GM12878 (cell line): ENCODE measurements at regions not wholly inside any gene's neighbourhood (a gene's known extent, or its start where the extent isn't known, plus 50 kb on each side); places are given as distances from the start of the nearest gene placed in this dataset.

Experiments
- ATAC-seq: fragments of 200-7000 bp; cut with Tn5 transposase; 3 replicates; pipeline ENCODE4 v1.9.1; 2020; ENCODE audit warnings: mild to moderate bottlenecking, moderate library complexity
- BruUV-seq: library from RNA; stranded (reverse); fragments of 400-500 nt; replicated peaks from 2 replicates; lab custom pipeline; 2021; lab: Mats Ljungman, UMichigan
- CTCF ChIA-PET: fragments of 300-600 bp; sonication (Branson Sonifier 250); formaldehyde crosslinking; extraction: SDS; loops from one replicate; lab custom pipeline; 2021; ENCODE audit warnings: inconsistent platforms; lab: Yijun Ruan, JAX
- POLR2A ChIA-PET: fragments of 350-600 bp; formaldehyde crosslinking; extraction: SDS; loops from one replicate; lab custom pipeline; 2021; ENCODE audit warnings: inconsistent platforms; lab: Charles Lee
- RAD21 ChIA-PET: fragments of 300-600 bp; sonication (Branson Sonifier 250); formaldehyde crosslinking; loops from one replicate; lab custom pipeline; 2023; ENCODE audit warnings: antibody characterized with exemption; ENCODE audit not compliant: unreplicated experiment; lab: Charles Lee
- SMC1A ChIA-PET: fragments of 300-600 bp; sonication (Branson Sonifier 250); formaldehyde crosslinking; loops from one replicate; lab custom pipeline; 2023; ENCODE audit not compliant: unreplicated experiment, uncharacterized antibody; lab: Charles Lee
- DNase-seq: peaks from one replicate; pipeline ENCODE4 v3.0.0-alpha.2; 2011; ENCODE audit warnings: low read depth, low spot score
- FAIRE-seq: peaks from 3 replicates; lab custom pipeline; 2011; peaks lifted over from hg19 to GRCh38; lab: Jason Lieb, UNC
- H2AFZ ChIP-seq: 2 replicates; pipeline ENCODE4 v1.6.0; 2011; ENCODE audit warnings: low read depth, low read length, control low read depth; ENCODE audit not compliant: control insufficient read depth
- H3K27ac ChIP-seq: 2 replicates; pipeline ENCODE4 v1.5.1; 2011; ENCODE audit warnings: control low read depth; ENCODE audit not compliant: control insufficient read depth, insufficient read depth
- H3K27me3 ChIP-seq, 2 experiments: replicated peaks in 1 of 2; 2 replicates each; pipeline versions ENCODE4 v1.6.0 to v1.6.1; 2011; ENCODE audit warnings: low read length in 1 of 2; ENCODE audit not compliant: control insufficient read depth in 2 of 2, insufficient read depth in 2 of 2
- H3K36me3 ChIP-seq, 2 experiments: 2 replicates each; pipeline ENCODE4 v1.5.1; 2011; ENCODE audit warnings: low read length in 1 of 2; ENCODE audit not compliant: control insufficient read depth in 2 of 2, insufficient read depth in 2 of 2
- H3K4me1 ChIP-seq: 2 replicates; pipeline ENCODE4 v1.6.1; 2011; ENCODE audit warnings: mild to moderate bottlenecking, low read length, moderate library complexity, mixed read lengths; ENCODE audit not compliant: control insufficient read depth, insufficient read depth
- H3K4me2 ChIP-seq: 2 replicates; pipeline ENCODE4 v1.6.0; 2011; ENCODE audit warnings: control low read depth; ENCODE audit not compliant: control insufficient read depth, insufficient read depth
- H3K4me3 ChIP-seq: fragments of 200-600 bp; sonication (generic); 2 replicates; pipeline ENCODE4 v1.5.1; 2016
- H3K79me2 ChIP-seq: 2 replicates; pipeline ENCODE4 v1.6.0; 2011; ENCODE audit warnings: low read length; ENCODE audit not compliant: control insufficient read depth, insufficient read depth
- H3K9ac ChIP-seq: 2 replicates; pipeline ENCODE4 v1.8.0; 2011; ENCODE audit warnings: low read length, control low read depth, mixed read lengths; ENCODE audit not compliant: control insufficient read depth, insufficient read depth
- H3K9me3 ChIP-seq: replicated peaks from 3 replicates; pipeline ENCODE4 v1.5.1; 2011; ENCODE audit warnings: mild to moderate bottlenecking, low read length; ENCODE audit not compliant: control insufficient read depth, insufficient read depth
- H4K20me1 ChIP-seq: 2 replicates; pipeline ENCODE4 v1.6.0; 2011; ENCODE audit not compliant: control insufficient read depth, insufficient read depth
- BCL11A ChIP-seq: IDR thresholded peaks from 2 replicates; pipeline ENCODE4 v1.6.1; 2011; ENCODE audit warnings: low read depth, low read length
- CEBPB ChIP-seq, 2 experiments: fragments of 150-350 bp in 1 of 2; IDR thresholded peaks; 2 replicates each; pipeline ENCODE4 v1.6.1; 2012 to 2014; ENCODE audit warnings: low read depth in 2 of 2, low read length in 2 of 2, borderline replicate concordance in 1 of 2, inconsistent platforms in 1 of 2
- CREM ChIP-seq: IDR thresholded peaks from 2 replicates; pipeline ENCODE4 v1.6.1; 2014; ENCODE audit warnings: antibody characterized with exemption, low read depth
- FOXM1 ChIP-seq: IDR thresholded peaks from 2 replicates; pipeline ENCODE4 v1.6.1; 2012; ENCODE audit warnings: low read depth, mild to moderate bottlenecking, inconsistent platforms, low read length, moderate library complexity
- HDAC6 ChIP-seq: fragments of 200-600 bp; sonication (generic); IDR thresholded peaks from one replicate; pipeline ENCODE4 v1.8.0; 2017; ENCODE audit warnings: antibody characterized with exemption; ENCODE audit not compliant: unreplicated experiment
- HDGF ChIP-seq: fragments of 450-650 bp; IDR thresholded peaks from 2 replicates; pipeline ENCODE4 v1.6.1; 2016; ENCODE audit warnings: antibody characterized with exemption
- JUNB ChIP-seq: IDR thresholded peaks from 2 replicates; pipeline ENCODE4 v1.6.1; 2016; ENCODE audit warnings: antibody characterized with exemption, mild to moderate bottlenecking
- NBN ChIP-seq: fragments of 450-650 bp; IDR thresholded peaks from 2 replicates; pipeline ENCODE4 v1.6.1; 2016
- NFIC ChIP-seq: IDR thresholded peaks from 2 replicates; pipeline ENCODE4 v1.6.1; 2012; ENCODE audit warnings: low read depth, mild to moderate bottlenecking, inconsistent platforms, low read length, moderate library complexity
- NFXL1 ChIP-seq: fragments of 450-650 bp; IDR thresholded peaks from 2 replicates; pipeline ENCODE4 v1.6.1; 2017; ENCODE audit warnings: antibody characterized with exemption, mild to moderate bottlenecking, borderline replicate concordance
- POU2F2 ChIP-seq: IDR thresholded peaks from 3 replicates; pipeline ENCODE4 v1.6.1; 2011; ENCODE audit warnings: low read depth, mild to moderate bottlenecking, low read length, borderline replicate concordance
- RFX5 ChIP-seq: IDR thresholded peaks from 2 replicates; pipeline ENCODE4 v1.6.1; 2011; ENCODE audit warnings: low read depth, low read length, improper control_type of control experiment
- SMAD5 ChIP-seq: IDR thresholded peaks from 2 replicates; pipeline ENCODE4 v1.6.1; 2016; ENCODE audit warnings: antibody characterized with exemption, low read depth
- STAT3 ChIP-seq: IDR thresholded peaks from 2 replicates; pipeline ENCODE4 v1.6.1; 2011; ENCODE audit warnings: low read depth, low read length, improper control_type of control experiment
- TCF3 ChIP-seq: IDR thresholded peaks from 2 replicates; pipeline ENCODE4 v1.6.1; 2012; ENCODE audit warnings: low read depth, mild to moderate bottlenecking, low read length, borderline replicate concordance; ENCODE audit not compliant: insufficient read depth
- YBX1 ChIP-seq: fragments of 450-650 bp; IDR thresholded peaks from 2 replicates; pipeline ENCODE4 v1.6.1; 2016; ENCODE audit warnings: antibody characterized with exemption
- ZNF384 ChIP-seq: IDR thresholded peaks from 2 replicates; pipeline ENCODE4 v1.6.1; 2012; ENCODE audit warnings: low read depth, mild to moderate bottlenecking, low read length, improper control_type of control experiment, borderline replicate concordance
- WGBS: methylation state at CpG from one replicate; pipeline ENCODE4 v1.1.6; 2016; ENCODE audit warnings: low lambda C conversion rate; ENCODE audit not compliant: insufficient replicate concordance, insufficient coverage; ENCODE audit errors: missing lambda C conversion rate; 5-methylcytosine and 5-hydroxymethylcytosine counted together
- in situ Hi-C: fragments of 300-500 bp; cut with MboI; formaldehyde crosslinking; loops from 9 replicates; pipeline ENCODE4 v1.14.3; 2018; ENCODE audit warnings: mixed read lengths
- intact Hi-C: fragments of 100-400 bp; cut with micrococcal nuclease; formaldehyde crosslinking; loops from one replicate; pipeline ENCODE4 v1.14.2; 2022; ENCODE audit not compliant: unreplicated experiment
- TF ChIP-seq, protein P1 (sequence below): IDR thresholded peaks from 2 replicates; pipeline ENCODE4 v1.6.1; 2012; ENCODE audit warnings: low read length, inconsistent platforms
- TF ChIP-seq, protein P2 (sequence below): fragments of 450-650 bp; IDR thresholded peaks from 2 replicates; pipeline ENCODE4 v1.6.1; 2018; ENCODE audit warnings: borderline replicate concordance, mild to moderate bottlenecking; ENCODE audit not compliant: partially characterized antibody
- TF ChIP-seq, protein P3 (sequence below): fragments of 450-650 bp; IDR thresholded peaks from 2 replicates; pipeline ENCODE4 v1.6.1; 2017; ENCODE audit warnings: mild to moderate bottlenecking, low read depth, inconsistent platforms; ENCODE audit not compliant: poor library complexity, severe bottlenecking

DNA sequence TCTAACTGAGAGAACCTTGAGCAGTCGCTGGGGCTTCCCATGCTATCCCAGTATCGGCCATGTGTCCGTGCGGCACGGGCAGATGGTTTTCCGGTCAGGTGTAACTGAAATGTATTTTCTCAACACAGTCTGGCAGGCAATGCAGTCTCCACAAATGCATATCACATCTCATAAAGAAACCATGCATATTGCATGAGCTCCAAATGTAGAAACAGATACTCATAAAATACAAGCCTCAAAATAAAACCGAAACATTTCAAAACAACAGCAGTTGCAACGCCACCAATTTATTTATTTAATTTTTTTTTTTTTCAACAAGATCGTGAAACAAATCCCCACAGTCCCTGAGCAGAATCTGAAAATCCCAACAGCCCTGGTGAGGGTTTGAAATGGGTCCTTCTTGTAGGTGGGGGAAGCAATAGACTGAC lies 299.4 kb downstream of the LPIN1 start:
- Histone ChIP-seq H3K27me3 (no peaks in the 10 kb centered on the region), H3K4me2 (peak overlapping the region; percentile 82), H2AFZ (no peak overlapping the region), H3K79me2 (no peaks in the 10 kb centered on the region; the same call in none of the 2 replicates), H4K20me1 (no peaks in the 10 kb centered on the region), H3K36me3 (no peaks in the 10 kb centered on the region; a peak in 2 of 4 replicates), H3K9ac (peak overlapping the region; percentile 17; the same call in 1 of the 2 replicates), H3K4me3 (peak overlapping the region; percentile 31; the same call in 1 of the 2 replicates), H3K9me3 (no peaks in the 10 kb centered on the region; the same call in 1 of the 3 replicates), H3K27ac (peak overlapping the region; percentile 75), H3K4me1 (peaks cover 51% of the 10 kb centered on the region)
- WGBS, result 0% methylated on average over 9 of the region's 9 CpGs
- FAIRE-seq (no peak), DNase-seq (peak; percentile 85), ATAC-seq (peak; percentile 82)
- intact Hi-C loops, result loop anchor here (2.0 to 10.0 kb wide), 4 partner anchors 39 to 679 kb away; no protein-coding TSS in a partner anchor
- ChIA-PET SMC1A (interaction anchor here (0.7 to 5.2 kb wide), 21 partner anchors 9 to 537 kb away, joined by 3 to 92 read pairs (median 5); no protein-coding TSS in a partner anchor), POLR2A (interaction anchor here (0.6 to 2.8 kb wide), 10 partner anchors 11 to 203 kb away, joined by 3 to 21 read pairs (median 6); no protein-coding TSS in a partner anchor), CTCF (interaction anchor here (0.5 to 6.1 kb wide), 14 partner anchors 9 to 670 kb away, joined by 3 to 47 read pairs (median 4); partner anchors contain the start of gene TRIB2), RAD21 (interaction anchor here (0.7 to 5.4 kb wide), 18 partner anchors 9 to 672 kb away, joined by 3 to 27 read pairs (median 6); no protein-coding TSS in a partner anchor)
- in situ Hi-C loops, result no loop called here
- no TSS peak for BruUV-seq
- TF ChIP-seq, protein P1, sequence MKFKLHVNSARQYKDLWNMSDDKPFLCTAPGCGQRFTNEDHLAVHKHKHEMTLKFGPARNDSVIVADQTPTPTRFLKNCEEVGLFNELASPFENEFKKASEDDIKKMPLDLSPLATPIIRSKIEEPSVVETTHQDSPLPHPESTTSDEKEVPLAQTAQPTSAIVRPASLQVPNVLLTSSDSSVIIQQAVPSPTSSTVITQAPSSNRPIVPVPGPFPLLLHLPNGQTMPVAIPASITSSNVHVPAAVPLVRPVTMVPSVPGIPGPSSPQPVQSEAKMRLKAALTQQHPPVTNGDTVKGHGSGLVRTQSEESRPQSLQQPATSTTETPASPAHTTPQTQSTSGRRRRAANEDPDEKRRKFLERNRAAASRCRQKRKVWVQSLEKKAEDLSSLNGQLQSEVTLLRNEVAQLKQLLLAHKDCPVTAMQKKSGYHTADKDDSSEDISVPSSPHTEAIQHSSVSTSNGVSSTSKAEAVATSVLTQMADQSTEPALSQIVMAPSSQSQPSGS, result peak; percentile 81; the same call in 1 of the 2 replicates
- TF ChIP-seq TCF3 (peak; percentile 58; the same call in 1 of the 2 replicates), YBX1 (no peak), NFXL1 (no peak), HDGF (no peak), JUNB (peak; percentile 72), SMAD5 (no peak), NFIC (peak; percentile 88), BCL11A (peak; percentile 44; the same call in 1 of the 2 replicates), HDAC6 (no peak), CEBPB (IDR thresholded peaks at IDR 0.05; ENCODE audit: borderline replicate concordance in 1 of 2, low read depth in 2 of 2, low read length in 2 of 2) (0 out of 4 replicates have a peak, but pooled peaks of 1 of the 2 experiments have one; percentile 54), STAT3 (no peak), FOXM1 (peak; percentile 82; the same call in 1 of the 2 replicates), CREM (peak; percentile 31; the same call in 1 of the 2 replicates), RFX5 (no peak), NBN (0 out of 2 replicates have a peak, but pooled peaks have one; percentile 20), ZNF384 (peak; percentile 79), POU2F2 (peak; percentile 84)
- TF ChIP-seq, protein P2, sequence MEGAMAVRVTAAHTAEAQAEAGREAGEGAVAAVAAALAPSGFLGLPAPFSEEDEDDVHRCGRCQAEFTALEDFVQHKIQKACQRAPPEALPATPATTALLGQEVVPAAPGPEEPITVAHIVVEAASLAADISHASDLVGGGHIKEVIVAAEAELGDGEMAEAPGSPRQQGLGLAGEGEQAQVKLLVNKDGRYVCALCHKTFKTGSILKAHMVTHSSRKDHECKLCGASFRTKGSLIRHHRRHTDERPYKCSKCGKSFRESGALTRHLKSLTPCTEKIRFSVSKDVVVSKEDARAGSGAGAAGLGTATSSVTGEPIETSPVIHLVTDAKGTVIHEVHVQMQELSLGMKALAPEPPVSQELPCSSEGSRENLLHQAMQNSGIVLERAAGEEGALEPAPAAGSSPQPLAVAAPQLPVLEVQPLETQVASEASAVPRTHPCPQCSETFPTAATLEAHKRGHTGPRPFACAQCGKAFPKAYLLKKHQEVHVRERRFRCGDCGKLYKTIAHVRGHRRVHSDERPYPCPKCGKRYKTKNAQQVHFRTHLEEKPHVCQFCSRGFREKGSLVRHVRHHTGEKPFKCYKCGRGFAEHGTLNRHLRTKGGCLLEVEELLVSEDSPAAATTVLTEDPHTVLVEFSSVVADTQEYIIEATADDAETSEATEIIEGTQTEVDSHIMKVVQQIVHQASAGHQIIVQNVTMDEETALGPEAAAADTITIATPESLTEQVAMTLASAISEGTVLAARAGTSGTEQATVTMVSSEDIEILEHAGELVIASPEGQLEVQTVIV, result no peak
- TF ChIP-seq, protein P3, sequence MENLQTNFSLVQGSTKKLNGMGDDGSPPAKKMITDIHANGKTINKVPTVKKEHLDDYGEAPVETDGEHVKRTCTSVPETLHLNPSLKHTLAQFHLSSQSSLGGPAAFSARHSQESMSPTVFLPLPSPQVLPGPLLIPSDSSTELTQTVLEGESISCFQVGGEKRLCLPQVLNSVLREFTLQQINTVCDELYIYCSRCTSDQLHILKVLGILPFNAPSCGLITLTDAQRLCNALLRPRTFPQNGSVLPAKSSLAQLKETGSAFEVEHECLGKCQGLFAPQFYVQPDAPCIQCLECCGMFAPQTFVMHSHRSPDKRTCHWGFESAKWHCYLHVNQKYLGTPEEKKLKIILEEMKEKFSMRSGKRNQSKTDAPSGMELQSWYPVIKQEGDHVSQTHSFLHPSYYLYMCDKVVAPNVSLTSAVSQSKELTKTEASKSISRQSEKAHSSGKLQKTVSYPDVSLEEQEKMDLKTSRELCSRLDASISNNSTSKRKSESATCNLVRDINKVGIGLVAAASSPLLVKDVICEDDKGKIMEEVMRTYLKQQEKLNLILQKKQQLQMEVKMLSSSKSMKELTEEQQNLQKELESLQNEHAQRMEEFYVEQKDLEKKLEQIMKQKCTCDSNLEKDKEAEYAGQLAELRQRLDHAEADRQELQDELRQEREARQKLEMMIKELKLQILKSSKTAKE, result peak; percentile 50
